GM18507 (cell line): ENCODE measurements at regions not wholly inside any gene's neighbourhood (a gene's known extent, or its start where the extent isn't known, plus 50 kb on each side); places are given as distances from the start of the nearest gene placed in this dataset.
"Not testable (repeated sequence)": the region's sequence is repeated elsewhere in the genome, so short reads cannot be mapped to it uniquely, and the experiment has no call there.

ENCODE experiments used
- DNase-seq: peaks from one replicate; pipeline ENCODE4 v3.0.0; 2011; ENCODE audit warnings: low read depth; ENCODE audit not compliant: insufficient read length; ENCODE audit errors: extremely low spot score
- FAIRE-seq: peaks from 2 replicates; lab custom pipeline; 2011; peaks lifted over from hg19 to GRCh38; lab: Jason Lieb, UNC

DNA sequence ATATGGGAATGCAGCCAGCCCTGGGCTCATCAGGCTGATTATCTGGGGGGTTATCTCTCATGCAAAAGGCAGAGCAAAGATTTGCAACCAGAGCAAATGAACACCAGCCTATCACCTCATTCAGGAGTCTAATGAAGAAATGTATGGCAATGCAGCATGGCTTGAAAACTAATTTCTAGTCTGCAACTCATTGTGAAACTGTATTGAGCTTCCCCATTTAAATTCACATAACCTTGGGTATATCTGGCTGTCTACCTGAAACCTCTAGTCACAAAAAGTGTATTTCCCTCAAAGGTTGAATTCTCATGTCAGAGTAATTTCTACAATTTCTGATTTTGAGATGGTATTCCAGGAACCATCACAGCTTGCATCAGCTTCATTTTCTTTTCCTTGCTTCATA, 240.0 kb downstream of the SDHAF3 start:
- DNase-seq (no peak), FAIRE-seq (no peak)

DNA sequence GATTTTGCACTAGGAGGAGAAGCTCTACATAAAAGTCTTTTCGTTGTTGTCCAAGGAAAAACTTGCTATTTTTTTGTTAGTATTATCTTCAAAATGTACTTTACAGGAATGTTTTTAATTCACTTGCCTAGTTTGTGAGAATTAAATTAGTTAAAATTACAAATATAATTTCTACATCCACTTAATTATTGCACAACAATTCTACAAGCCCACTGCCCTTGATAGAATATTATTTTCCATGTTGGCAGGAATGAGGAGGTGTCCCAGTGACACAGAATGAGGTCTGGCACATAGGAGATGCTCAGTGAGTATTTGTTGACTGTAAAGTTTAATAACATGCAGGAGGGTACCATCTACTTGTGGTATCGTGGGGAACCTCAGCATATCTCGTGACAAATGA, 255.4 kb downstream of the SDHAF3 start:
- FAIRE-seq: no peak

DNA sequence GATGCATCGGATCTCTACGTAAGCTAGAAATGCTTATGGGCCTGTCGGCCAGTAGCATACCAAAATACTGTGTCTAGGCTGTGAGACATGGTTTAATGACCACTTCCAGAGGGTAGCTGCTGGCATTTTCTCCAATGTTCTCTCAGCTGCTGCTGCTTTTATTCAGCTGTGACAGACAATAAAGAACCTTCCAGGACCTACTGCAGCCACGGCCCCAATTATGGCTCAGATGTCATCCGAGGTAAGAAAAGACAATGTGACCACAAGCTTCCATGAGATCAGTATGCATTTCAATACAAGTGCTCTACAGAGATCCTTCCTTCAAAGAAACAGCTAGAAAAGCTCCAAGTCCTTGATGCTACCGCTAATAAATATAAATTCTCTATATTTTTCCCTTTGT, 256.2 kb downstream of the SDHAF3 start:
- FAIRE-seq: no peak

More for the DNA sequence above, 255.4 kb downstream of the SDHAF3 start:
- DNase-seq: no peak

DNA sequence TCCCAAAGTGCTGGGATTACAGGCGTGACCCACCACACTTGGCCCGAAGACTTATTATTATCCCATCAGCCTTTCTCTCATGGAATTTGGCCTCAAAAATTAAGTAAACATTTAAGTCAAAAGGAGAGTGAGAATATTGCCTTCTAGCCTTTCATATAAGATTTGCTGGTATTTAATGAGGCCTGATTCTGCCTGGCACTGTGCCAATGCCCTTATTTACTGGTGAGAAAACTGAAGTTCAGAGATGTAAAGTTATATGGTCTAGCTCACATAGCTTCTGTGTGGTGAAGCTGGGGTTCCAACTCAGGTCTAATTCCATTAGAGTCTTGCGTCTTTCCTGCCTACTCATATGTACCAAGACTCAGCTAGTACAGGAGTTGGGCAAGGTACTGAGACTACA, 260.2 kb downstream of the SDHAF3 start:
- DNase-seq (no peak), FAIRE-seq (no peak)

More for the DNA sequence above, 256.2 kb downstream of the SDHAF3 start:
- no peak for DNase-seq

DNA sequence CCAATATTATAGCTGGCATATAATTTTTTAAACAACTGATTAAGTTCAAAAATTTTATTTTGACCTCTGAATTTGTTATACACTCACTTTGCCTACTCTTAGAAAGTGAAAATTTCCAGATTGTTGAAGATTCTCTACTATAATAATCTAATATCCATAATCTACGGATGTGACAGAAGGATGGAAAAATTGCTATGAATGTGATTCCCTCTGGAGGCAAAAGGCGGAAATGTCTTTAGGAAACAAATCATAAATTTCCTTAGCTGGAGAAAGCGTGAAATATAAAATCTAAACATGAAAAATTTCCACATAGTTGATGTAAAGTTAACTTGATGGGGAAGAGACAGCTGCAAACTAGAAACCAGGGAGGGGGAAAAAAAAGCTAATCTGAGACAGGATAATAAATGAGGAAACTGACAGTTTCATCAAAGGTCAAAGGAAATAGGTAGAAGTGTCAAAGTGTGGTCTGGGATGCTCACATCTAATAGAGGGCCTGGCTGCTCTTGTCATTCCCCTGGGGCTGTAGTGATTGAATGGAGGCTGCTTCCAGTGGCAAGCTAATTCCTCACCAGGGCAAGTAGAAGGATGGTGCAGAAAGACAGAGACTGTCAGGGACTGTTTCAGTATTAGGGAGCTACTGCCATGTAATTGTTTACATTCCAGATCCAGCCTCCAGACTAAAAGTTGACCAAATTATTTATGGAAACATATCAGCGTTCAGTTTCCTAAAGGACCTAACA, 264.5 kb downstream of the SDHAF3 start:
- DNase-seq: no peak
- no peak for FAIRE-seq

DNA sequence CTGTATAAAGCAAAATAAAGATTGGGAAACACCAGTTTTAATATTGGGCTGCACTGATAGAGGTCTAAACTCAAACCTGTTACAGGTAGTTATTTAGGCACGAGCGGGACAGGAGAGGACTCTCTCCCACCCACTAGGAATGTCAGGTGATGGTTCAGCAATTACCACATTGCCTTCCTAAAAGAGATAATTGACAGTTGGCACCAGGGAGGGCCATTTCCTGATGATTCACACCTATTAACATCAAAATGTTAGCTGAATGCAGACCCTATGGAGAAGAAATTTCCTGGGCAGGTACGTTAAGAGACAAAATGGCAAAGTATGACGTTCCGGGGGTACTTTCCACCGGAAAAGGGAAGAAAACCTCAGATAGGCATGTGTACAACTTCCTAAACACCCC, 272.6 kb downstream of the SDHAF3 start:
- no peak for DNase-seq
- no peak for FAIRE-seq

DNA sequence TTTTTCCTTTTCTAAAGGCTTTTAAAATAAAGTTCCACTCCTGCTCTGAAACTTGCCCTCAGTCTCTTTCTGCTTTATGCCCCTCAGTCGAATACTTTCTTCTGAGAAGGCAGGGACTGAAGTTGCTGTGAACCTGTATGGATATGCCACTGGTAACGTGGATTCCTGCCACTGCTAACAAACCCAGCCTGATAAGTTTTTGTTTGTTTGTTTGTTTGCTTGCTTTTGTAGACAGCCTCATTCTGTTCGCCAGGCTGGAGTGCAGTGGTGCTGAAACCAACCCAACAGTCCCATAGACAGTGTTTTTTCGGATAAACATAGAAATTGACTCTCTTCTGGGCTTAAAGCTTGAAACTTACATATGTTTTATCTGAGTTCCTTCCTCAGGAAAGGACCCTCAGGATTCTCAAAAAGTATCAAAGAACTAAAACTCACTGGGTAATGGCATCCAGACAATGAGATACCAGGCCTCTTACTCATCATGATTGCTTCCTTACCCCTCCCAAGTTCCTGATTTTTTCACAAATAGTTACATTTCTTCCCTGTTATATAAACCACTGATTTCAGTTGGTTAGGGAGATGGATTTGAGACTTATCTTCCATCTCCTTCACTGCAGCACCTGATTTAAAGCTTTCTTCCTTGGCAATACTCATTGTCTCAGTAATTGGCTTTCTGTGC, 273.6 kb downstream of the SDHAF3 start:
- no peak for DNase-seq
- no peak for FAIRE-seq

DNA sequence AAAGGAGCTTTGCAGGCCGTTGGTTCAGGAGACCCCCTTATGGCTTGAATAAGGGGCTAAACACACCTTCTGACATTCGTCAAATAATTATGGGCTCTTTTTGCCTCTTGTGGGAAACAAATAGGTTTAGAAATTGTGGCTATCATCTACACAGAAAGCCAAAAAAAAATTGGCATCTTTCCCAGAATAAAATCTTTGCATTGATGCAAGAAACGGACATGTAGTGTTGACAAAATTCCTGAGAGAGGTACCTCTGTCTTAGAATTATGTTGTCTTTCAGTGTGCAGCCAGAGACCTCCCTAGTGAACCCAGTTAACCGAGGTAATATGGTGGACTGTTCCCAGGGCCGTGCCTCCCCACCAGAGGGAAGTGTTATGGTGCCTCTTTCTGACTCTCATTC, 283.9 kb downstream of the SDHAF3 start:
- DNase-seq (no peak), FAIRE-seq (no peak)

DNA sequence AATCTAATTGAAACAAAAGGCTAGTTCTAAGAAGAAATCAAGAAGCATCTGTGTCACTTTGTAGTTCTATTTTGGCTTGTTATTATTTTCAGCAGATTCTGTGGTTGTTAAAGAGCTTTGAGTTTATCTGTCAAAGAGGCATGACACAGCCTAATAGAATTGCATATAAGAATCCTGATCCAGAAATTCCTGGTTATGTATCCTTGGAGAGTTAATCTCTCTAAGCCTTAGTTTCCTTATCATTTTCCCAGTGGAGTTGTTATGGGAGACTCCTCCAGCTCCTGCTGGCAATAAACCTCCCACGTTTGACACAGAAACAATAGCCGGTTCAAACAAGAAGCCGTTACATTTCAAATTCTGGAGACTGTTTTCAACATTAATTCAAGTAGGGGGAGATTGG, 288.3 kb downstream of the SDHAF3 start:
- DNase-seq: no peak
- no peak for FAIRE-seq

DNA sequence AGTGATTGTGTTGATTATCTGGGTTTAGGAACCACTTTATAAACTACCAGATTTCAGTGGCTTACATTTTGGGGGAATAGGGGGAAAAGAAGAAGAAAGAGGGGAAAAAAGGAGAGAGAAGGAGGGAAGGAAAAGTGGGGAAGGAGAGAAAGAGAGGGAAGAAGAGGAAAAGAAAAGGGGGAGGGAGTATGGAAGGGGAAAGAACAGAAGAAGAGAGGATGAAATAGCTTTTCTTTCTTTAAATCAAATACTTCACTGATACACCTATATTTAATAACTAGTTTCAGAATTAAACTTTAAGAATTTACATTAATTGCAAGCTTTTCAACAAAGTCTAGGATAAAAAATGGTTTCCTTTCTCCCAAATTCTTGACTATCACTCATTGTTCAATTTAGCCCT, 289.6 kb downstream of the SDHAF3 start:
- no peak for FAIRE-seq
- no peak for DNase-seq

DNA sequence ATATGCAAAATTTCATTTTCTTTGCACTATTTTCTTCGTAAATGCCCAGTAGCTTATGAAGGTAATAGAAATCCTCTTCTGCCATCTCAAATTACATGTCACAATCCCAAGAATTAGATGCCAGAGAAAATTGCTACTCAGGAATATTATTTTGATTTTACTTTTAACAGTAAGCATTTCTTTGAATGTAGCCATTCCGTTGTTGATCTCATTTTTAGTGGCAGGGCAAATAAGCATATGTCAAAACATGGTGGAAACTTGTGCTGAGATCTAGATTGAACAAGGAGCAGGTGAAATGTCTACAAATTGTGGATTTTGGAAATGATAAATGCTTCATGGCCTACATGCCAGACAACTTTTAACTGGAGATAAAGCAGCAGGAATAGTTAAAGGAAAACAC, 291.8 kb downstream of the SDHAF3 start:
- no peak for DNase-seq
- FAIRE-seq: no peak

DNA sequence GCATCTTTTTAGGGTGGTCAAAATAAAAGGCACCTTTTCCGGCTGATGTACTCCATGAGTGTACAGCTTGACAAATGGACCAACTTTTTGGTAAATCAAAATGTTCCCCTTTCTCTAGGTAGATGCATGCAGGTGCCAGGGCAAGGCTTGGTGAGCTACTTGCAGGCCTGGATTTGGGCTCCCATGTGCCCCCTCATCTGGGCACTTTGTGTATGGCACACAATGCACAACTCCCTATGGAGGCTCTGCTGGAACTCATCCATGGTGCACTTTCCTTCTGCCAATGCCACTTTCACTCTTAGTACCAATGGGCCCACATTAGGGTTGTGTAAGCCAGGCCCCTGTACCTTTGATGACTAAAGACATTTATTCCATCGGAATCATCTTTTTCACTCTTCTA, 300.8 kb downstream of the SDHAF3 start:
- DNase-seq (no peak), FAIRE-seq (no peak)

DNA sequence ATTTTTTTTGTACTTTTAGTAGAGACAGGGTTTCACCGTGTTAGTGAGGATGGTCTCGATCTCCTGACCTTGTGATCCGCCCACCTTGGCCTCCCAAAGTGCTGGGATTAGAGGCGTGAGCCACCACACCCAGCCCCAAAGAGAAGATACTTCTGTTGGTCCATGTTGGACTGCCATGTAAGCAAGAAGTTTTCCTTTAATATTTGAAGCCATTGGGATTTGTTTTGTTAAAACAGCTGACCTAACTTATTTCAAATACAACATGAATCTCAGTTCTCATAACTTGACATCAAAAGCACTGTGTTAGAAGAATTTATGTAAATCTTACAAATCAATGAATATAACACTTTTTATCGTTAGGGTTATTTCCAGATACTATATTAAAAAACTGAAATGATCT, 302.4 kb downstream of the SDHAF3 start:
- no peak for DNase-seq
- no peak for FAIRE-seq

DNA sequence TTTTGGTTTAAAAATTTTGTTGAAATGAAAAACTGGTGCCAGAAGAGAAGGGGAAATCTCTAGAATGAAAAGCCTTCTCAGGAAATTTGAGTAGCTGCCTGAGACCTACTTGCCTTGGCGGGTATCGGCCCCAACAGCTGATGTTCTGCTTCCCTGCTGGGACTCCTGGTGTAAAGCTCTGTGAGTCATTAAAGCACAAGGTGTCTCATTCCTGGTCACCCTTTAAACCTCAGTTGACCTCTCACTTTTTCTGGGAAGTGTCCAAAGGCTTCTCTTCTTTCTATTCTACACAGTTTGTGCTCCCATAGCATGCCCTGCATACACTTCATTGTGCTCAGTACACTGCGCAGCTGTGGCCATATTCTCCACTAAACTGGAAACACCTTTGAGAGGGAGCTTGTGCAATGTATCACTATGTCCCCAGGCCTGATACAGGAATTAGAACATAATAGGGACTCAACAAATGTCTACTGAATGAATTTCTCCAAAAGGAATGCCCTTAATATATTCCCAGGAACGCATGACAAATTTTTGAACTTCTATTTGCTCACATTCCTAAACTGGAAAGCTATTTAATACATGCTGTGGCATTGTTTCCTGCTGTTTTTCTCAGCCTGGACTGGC, 303.9 kb downstream of the SDHAF3 start:
- no peak for FAIRE-seq

DNA sequence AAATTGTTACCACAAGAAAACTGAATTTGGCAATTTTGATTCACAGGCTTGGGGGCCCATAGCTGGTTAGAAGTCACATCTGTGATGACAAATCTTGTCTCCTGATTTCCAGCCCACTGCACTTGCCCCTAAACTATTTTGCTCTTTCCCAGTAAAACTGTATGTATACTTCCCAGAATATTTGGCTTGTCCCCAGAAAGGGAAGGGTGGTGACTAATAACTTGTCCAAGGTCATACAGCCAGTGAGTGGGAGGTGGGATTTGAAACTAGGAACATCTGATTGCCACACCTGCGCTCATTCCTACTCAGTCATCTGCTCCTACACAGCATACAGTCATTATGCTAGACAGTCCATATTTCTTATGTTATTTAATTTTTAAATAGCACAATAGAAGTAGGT, 304.5 kb downstream of the SDHAF3 start:
- DNase-seq (no peak), FAIRE-seq (no peak)

More for the DNA sequence above, 303.9 kb downstream of the SDHAF3 start:
- DNase-seq: no peak

DNA sequence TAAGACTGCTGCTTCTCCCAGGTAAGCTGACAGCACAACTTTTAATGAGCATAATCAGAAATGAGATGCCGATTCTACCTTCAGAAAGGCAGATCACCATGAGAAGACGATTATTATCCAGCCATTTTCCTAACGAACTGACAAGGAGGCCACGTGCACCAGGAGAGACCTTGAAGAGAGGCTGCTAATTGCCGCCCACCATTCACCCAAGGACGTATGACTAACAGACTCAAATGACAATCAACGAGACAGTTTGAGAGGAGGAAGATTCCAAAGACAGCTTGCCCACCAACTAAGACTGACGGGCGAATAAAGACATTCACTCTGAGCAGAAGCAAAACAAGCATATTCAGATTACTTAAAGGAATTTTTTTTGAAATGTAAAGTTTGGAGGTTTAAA, 301.9 kb upstream of the TAC1 start:
- FAIRE-seq: no peak
- DNase-seq: no peak

DNA sequence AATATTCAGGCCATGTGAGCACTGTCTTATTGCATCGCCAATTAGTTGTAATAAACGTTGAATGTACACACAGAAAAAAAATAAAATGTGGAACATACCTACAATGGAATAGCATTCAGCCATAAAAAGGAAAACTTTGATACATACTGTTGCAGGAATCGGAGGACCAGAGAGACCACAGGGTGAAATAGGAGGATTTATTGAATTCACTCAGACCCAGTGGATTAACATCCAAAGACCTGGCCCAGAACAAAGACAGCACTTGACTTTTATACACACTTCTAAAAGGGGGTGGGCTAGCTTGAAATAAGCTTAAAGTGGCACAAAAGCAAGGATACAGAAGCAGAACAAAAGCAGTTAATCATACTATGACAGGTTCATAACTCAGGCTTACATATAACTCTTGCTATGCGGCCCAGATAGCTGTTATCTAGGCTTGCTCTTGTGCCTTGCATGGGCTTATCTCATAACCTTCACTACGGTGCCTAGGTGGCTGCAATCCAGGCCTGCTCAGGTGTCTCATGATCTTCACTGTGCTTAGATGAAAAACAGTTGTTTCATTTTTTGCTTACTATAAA, 292.2 kb upstream of the TAC1 start:
- FAIRE-seq: no peak
- DNase-seq: no peak

DNA sequence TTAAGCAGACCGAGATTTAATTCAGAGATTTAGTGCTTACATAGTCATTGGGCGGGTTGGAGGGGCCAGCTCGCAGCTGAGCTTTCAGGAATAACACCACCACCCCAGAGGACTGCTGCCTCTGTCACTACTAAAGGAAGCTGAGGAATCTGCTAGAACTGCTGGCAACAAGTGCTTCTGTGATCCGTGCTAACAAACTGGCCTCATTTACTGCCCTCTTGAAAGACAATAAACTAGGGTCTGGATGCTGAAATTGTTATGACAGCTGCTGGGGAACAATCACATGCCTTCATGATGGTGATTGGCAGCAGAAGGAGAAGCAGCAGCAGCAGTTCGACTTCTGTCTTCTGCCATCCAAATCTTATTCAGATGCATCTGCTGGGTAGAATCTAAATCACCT, 285.5 kb upstream of the TAC1 start:
- FAIRE-seq (no peak), DNase-seq (no peak)

DNA sequence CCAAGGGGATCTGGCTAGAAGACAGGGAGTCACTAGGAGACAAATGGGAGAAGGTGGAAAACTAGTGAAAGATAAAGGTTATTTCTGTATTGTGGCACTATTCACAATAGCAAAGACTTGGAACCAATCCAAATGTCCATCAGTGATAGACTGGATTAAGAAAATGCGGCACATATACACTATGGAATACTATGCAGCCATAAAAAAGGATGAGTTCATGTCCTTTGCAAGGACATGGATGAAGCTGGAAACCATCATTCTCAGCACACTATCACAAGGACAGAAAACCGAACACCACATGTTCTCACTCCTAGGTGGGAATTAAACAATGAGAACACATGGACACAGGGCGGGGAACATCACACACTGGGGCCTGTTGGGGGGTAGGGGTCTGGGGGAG, 282.4 kb upstream of the TAC1 start:
- FAIRE-seq, DNase-seq: not testable (repeated sequence)

DNA sequence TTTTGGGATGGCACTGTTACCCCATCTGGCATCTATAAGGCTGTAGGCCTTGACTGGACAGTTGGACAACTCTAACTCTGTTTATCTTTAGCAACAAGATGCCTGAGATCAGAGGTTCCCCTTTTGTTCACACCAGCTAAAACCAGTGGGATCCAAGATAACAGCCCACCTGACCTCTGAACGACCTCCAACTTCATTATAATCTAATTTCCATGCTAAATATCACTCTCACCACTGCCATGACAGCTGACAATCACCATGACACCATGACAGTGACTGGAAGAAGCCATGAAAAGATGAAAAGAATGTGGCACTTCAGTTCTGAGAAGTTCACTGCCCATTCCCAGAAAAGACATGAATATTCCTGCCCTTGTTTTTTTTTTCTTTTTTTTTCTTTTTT, 281.4 kb upstream of the TAC1 start:
- FAIRE-seq (no peak), DNase-seq (no peak)

DNA sequence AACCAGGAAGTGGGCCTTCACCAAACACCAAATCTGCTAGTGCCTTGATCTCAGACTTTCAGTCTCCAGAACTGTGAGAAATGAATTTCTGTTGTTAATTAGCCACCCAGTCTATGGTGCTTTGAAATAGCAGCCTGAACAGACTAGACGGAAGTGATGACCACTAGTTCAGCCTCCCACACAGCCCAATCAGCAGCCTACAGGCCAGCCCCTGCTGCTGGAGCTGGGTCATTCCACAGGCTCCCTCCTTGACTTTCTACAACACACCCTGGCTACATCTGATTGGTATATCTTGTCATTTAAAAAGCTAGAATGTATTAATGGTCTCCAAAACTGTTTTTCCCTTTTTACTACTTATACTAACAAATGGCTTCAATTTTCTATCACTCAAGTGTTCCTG, 277.2 kb upstream of the TAC1 start:
- no peak for FAIRE-seq
- no peak for DNase-seq
